Epithelial cell of proximal tubule (primary cell): ENCODE measurements at regions not wholly inside any gene's neighbourhood (a gene's known extent, or its start where the extent isn't known, plus 50 kb on each side); places are given as distances from the start of the nearest gene placed in this dataset.

Source experiments
- DNase-seq: peaks from one replicate; pipeline ENCODE4 v3.0.0-alpha.2; 2011; ENCODE audit warnings: low read depth
- H3K4me3 ChIP-seq: 2 replicates; pipeline ENCODE4 v1.5.1; 2011; ENCODE audit warnings: low read depth, mild to moderate bottlenecking, low read length
- CTCF ChIP-seq: conservative IDR thresholded peaks from 2 replicates; pipeline ENCODE4 v1.5.1; 2012; ENCODE audit warnings: low read depth, mild to moderate bottlenecking, low read length

- no peak for DNase-seq
- H3K4me3 ChIP-seq: no peak overlapping the region
- no peak for TF ChIP-seq CTCF
Observed at GRCh38 chr10:62907470-62908212, 91.5 kb upstream of the EGR2 start.

- TF ChIP-seq CTCF: no peak
- DNase-seq: no peak
Observed at GRCh38 chr10:62904281-62904875, 88.2 kb upstream of the EGR2 start.

DNA sequence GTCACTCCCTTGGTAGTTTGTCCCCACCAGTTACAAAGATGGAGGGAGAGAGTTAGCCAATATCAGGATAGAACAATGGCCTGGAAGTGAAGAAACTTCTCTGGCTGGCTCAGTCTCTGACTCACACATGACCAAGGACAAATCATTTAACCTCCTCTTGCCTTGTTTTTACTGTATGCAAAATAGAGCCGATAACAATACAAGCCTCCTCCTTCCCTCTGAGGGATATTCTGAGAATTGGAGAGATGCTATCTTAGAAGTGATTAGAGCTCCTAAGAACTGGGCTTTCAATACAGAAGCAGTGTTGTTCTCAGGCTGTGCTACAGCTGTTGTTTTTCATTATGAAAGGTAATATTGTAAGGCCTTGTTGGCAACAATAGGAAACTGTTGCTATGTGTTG is 87.7 kb upstream of the EGR2 start:
- DNase-seq: no peak
- no peak for TF ChIP-seq CTCF
- H3K4me3 ChIP-seq: no peak overlapping the region

More at GRCh38 chr10:62904281-62904875, 88.2 kb upstream of the EGR2 start:
- H3K4me3 ChIP-seq: no peak overlapping the region

GRCh38 chr10:62900829-62901571 is 84.8 kb upstream of the EGR2 start:
- no peak for TF ChIP-seq CTCF
- H3K4me3 ChIP-seq: no peak overlapping the region
- DNase-seq: no peak

- no peak for TF ChIP-seq CTCF
- H3K4me3 ChIP-seq: no peak overlapping the region
- DNase-seq: no peak
Observed at GRCh38 chr10:62899311-62899710, 83.1 kb upstream of the EGR2 start.

DNA sequence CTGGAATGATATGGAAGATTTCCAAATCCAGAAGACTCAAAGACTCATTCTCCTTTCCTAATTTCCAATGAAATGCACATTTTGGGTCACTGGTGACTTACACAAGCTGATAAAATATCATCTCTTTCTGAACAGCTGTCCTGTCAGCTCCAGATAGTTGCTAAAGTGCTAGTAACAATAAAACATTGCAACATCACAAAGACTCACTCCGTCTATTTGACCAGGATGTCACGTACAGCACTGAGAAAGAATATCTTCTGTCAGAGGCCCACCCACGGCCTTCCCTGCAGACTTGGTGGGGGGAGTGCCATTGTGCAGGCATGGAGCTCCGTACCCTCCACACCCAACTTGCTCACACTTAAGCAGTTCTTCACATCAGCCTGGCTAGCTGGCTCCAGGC is 78.9 kb upstream of the EGR2 start:
- no peak overlapping the region for H3K4me3 ChIP-seq
- TF ChIP-seq CTCF: no peak
- no peak for DNase-seq
